Spinal cord (tissue), 9 donors: ENCODE measurements at regions not wholly inside any gene's neighbourhood (a gene's known extent, or its start where the extent isn't known, plus 50 kb on each side); places are given as distances from the start of the nearest gene placed in this dataset.

Experiments used
- DNase-seq, 6 donors: peaks; one replicate each; pipeline versions ENCODE4 v3.0.0 to v3.0.0-alpha.2; 2013 to 2015; ENCODE audit warnings: low spot score in 6 of 6, low read depth in 4 of 6
- H3K27ac ChIP-seq: one replicate; pipeline ENCODE4 v1.5.1; 2013; ENCODE audit warnings: low read depth, low read length, control low read depth
- H3K27me3 ChIP-seq: one replicate; pipeline ENCODE4 v1.6.1; 2013; ENCODE audit warnings: low read length; ENCODE audit not compliant: control insufficient read depth, insufficient read depth
- H3K36me3 ChIP-seq: one replicate; pipeline ENCODE4 v1.6.1; 2013; ENCODE audit warnings: low read length; ENCODE audit not compliant: control insufficient read depth, insufficient read depth
- H3K4me1 ChIP-seq: one replicate; pipeline ENCODE4 v1.6.1; 2013; ENCODE audit warnings: low read length; ENCODE audit not compliant: control insufficient read depth, insufficient read depth
- H3K4me3 ChIP-seq: one replicate; pipeline ENCODE4 v1.5.1; 2013; ENCODE audit warnings: low read depth, low read length, control low read depth
- H3K9me3 ChIP-seq: one replicate; pipeline ENCODE4 v1.6.1; 2013; ENCODE audit warnings: low read length; ENCODE audit not compliant: control insufficient read depth, insufficient read depth
- WGBS: methylation state at CpG from one replicate; pipeline ENCODE4 v1.1.5; 2013; ENCODE audit warnings: missing lambda C conversion rate; ENCODE audit not compliant: insufficient coverage; 5-methylcytosine and 5-hydroxymethylcytosine counted together
- donor health status: healthy.

GRCh38 chr2:42117923-42118753 is 51.0 kb upstream of the EML4 start:
- no peak overlapping the region for H3K4me3 ChIP-seq
- peaks cover 2% of the 10 kb centered on the region for H3K9me3 ChIP-seq
- H3K4me1 ChIP-seq: no peaks in the 10 kb centered on the region
- H3K27ac ChIP-seq: peak overlapping the region; percentile 58
- no peaks in the 10 kb centered on the region for H3K36me3 ChIP-seq
- no peak for DNase-seq
- no CpG with 5 or more reads among the region's 1 CpG for WGBS
- H3K27me3 ChIP-seq: no peaks in the 10 kb centered on the region

GRCh38 chr2:42118754-42119569 is 50.2 kb upstream of the EML4 start:
- peaks cover 2% of the 10 kb centered on the region for H3K9me3 ChIP-seq
- no peaks in the 10 kb centered on the region for H3K36me3 ChIP-seq
- no peaks in the 10 kb centered on the region for H3K27me3 ChIP-seq
- H3K4me3 ChIP-seq: no peak overlapping the region
- no peaks in the 10 kb centered on the region for H3K4me1 ChIP-seq
- DNase-seq: no peak
- H3K27ac ChIP-seq: peak overlapping the region; percentile 58
- WGBS: 86% methylated on average over 1 of the region's 6 CpGs
